ENCODE measurements at regions not wholly inside any gene's neighbourhood (a gene's known extent, or its start where the extent isn't known, plus 50 kb on each side); places are given as distances from the start of the nearest gene placed in this dataset.

DNA sequence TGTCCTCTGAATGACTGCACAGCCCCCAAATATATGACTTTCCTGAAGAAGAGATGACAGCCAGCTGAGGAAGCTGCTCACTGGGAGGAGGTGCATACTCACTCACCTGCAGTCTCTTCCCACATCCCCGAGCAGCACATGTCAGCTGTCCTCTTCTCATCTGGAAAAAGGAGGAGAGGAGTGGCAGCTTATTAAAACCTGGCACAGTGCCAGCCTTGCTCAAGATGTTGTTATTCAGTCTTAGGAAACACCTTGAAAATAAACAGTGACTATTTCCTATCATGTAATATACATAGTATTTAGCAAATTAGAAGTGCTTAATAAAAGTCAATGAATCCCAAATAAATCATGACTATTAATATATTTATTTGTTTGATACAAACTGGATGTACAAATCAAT is 232.9 kb downstream of the EPM2A start:
- 46% methylated on average over 1 of the region's 1 CpG for WGBS
- Histone ChIP-seq H3K9ac (ENCODE audit: low read depth in 1 of 2, low read length in 2 of 2) (no peak overlapping the region), H3K36me3 (ENCODE audit: control insufficient read depth in 4 of 4, insufficient read depth in 3 of 4, low read depth in 1 of 4, low read length in 3 of 4) (no peaks in the 10 kb centered on the region), H3K4me1 (ENCODE audit: control insufficient read depth in 4 of 4, insufficient read depth in 4 of 4, low read length in 3 of 4) (no peaks in the 10 kb centered on the region), H3K27me3 (ENCODE audit: control insufficient read depth in 4 of 4, insufficient read depth in 4 of 4, low read length in 3 of 4) (peaks cover 0 to 2% (median 0%) of the 10 kb centered on the region in 4 donors), H3K27ac (ENCODE audit: low read depth in 1 of 2, low read length in 2 of 2) (no peak overlapping the region), H3K9me3 (ENCODE audit: control insufficient read depth in 4 of 4, low read length in 3 of 4) (peaks cover 0 to 1% (median 0%) of the 10 kb centered on the region in 4 donors), H3K4me3 (ENCODE audit: low read depth in 1 of 3, low read length in 3 of 3) (no peak overlapping the region)
- TF ChIP-seq RXRA (IDR thresholded peaks at IDR 0.05) (no peak), TAF1 (conservative IDR thresholded peaks at IDR 0.05) (no peak), GABPA (IDR thresholded peaks at IDR 0.05 in 1 of 2, conservative IDR thresholded peaks at IDR 0.05 in 1 of 2) (no peak), EGR1 (IDR thresholded peaks at IDR 0.05; ENCODE audit: low read depth in 2 of 2) (no peak), YY1 (IDR thresholded peaks at IDR 0.05) (no peak), FOXA2 (IDR thresholded peaks at IDR 0.05) (no peak), RAD21 (IDR thresholded peaks at IDR 0.05) (no peak), HNF4G (IDR thresholded peaks at IDR 0.05) (no peak)
- TF ChIP-seq, protein P1, sequence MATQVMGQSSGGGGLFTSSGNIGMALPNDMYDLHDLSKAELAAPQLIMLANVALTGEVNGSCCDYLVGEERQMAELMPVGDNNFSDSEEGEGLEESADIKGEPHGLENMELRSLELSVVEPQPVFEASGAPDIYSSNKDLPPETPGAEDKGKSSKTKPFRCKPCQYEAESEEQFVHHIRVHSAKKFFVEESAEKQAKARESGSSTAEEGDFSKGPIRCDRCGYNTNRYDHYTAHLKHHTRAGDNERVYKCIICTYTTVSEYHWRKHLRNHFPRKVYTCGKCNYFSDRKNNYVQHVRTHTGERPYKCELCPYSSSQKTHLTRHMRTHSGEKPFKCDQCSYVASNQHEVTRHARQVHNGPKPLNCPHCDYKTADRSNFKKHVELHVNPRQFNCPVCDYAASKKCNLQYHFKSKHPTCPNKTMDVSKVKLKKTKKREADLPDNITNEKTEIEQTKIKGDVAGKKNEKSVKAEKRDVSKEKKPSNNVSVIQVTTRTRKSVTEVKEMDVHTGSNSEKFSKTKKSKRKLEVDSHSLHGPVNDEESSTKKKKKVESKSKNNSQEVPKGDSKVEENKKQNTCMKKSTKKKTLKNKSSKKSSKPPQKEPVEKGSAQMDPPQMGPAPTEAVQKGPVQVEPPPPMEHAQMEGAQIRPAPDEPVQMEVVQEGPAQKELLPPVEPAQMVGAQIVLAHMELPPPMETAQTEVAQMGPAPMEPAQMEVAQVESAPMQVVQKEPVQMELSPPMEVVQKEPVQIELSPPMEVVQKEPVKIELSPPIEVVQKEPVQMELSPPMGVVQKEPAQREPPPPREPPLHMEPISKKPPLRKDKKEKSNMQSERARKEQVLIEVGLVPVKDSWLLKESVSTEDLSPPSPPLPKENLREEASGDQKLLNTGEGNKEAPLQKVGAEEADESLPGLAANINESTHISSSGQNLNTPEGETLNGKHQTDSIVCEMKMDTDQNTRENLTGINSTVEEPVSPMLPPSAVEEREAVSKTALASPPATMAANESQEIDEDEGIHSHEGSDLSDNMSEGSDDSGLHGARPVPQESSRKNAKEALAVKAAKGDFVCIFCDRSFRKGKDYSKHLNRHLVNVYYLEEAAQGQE (IDR thresholded peaks at IDR 0.05) = no peak
- TF ChIP-seq, protein P2, sequence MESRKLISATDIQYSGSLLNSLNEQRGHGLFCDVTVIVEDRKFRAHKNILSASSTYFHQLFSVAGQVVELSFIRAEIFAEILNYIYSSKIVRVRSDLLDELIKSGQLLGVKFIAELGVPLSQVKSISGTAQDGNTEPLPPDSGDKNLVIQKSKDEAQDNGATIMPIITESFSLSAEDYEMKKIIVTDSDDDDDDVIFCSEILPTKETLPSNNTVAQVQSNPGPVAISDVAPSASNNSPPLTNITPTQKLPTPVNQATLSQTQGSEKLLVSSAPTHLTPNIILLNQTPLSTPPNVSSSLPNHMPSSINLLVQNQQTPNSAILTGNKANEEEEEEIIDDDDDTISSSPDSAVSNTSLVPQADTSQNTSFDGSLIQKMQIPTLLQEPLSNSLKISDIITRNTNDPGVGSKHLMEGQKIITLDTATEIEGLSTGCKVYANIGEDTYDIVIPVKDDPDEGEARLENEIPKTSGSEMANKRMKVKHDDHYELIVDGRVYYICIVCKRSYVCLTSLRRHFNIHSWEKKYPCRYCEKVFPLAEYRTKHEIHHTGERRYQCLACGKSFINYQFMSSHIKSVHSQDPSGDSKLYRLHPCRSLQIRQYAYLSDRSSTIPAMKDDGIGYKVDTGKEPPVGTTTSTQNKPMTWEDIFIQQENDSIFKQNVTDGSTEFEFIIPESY (IDR thresholded peaks at IDR 0.05) = no peak
- TF ChIP-seq, protein P3, sequence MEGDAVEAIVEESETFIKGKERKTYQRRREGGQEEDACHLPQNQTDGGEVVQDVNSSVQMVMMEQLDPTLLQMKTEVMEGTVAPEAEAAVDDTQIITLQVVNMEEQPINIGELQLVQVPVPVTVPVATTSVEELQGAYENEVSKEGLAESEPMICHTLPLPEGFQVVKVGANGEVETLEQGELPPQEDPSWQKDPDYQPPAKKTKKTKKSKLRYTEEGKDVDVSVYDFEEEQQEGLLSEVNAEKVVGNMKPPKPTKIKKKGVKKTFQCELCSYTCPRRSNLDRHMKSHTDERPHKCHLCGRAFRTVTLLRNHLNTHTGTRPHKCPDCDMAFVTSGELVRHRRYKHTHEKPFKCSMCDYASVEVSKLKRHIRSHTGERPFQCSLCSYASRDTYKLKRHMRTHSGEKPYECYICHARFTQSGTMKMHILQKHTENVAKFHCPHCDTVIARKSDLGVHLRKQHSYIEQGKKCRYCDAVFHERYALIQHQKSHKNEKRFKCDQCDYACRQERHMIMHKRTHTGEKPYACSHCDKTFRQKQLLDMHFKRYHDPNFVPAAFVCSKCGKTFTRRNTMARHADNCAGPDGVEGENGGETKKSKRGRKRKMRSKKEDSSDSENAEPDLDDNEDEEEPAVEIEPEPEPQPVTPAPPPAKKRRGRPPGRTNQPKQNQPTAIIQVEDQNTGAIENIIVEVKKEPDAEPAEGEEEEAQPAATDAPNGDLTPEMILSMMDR (IDR thresholded peaks at IDR 0.05; ENCODE audit: low read depth, low read length, missing input control) = no peak
- TF ChIP-seq, protein P4, sequence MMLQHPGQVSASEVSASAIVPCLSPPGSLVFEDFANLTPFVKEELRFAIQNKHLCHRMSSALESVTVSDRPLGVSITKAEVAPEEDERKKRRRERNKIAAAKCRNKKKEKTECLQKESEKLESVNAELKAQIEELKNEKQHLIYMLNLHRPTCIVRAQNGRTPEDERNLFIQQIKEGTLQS (IDR thresholded peaks at IDR 0.05) = no peak
- no peak for DNase-seq (ENCODE audit: low spot score)

DNA sequence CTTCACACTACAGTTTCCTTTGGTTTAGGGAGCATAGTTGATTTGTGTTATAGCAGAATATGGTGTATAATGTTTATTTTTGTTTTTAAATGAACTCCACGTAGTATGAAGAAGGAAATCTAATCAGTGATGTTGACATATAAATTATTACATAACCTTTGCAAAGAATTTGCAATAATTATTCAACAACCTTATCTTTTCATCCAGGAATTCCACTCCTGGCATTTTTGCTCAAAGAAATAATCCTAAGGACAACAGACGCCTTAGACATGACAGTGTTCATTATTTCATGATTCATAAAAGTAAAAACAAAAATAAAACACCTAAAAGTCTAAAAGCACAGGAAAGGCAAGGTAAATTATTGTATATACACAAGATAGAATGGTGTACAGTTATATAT is 229.2 kb downstream of the EPM2A start:
- WGBS = 41% methylated on average over 2 of the region's 2 CpGs
- TF ChIP-seq FOXA2 (IDR thresholded peaks at IDR 0.05) = no peak
- TF ChIP-seq, protein P5, sequence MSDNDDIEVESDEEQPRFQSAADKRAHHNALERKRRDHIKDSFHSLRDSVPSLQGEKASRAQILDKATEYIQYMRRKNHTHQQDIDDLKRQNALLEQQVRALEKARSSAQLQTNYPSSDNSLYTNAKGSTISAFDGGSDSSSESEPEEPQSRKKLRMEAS (IDR thresholded peaks at IDR 0.05) = no peak
- TF ChIP-seq, protein P4 (IDR thresholded peaks at IDR 0.05) = no peak
- TF ChIP-seq GABPA (IDR thresholded peaks at IDR 0.05 in 1 of 2, conservative IDR thresholded peaks at IDR 0.05 in 1 of 2) = no peak
- TF ChIP-seq FOXA1 (IDR thresholded peaks at IDR 0.05) = no peak
- Histone ChIP-seq H3K9me3 (ENCODE audit: control insufficient read depth in 4 of 4, low read length in 3 of 4) (peaks cover 0 to 7% (median 4%) of the 10 kb centered on the region in 4 donors), H3K9ac (ENCODE audit: low read depth in 1 of 2, low read length in 2 of 2) (no peak overlapping the region), H3K4me3 (ENCODE audit: low read depth in 1 of 3, low read length in 3 of 3) (no peak overlapping the region), H3K36me3 (ENCODE audit: control insufficient read depth in 4 of 4, insufficient read depth in 3 of 4, low read depth in 1 of 4, low read length in 3 of 4) (no peaks in the 10 kb centered on the region), H3K27me3 (ENCODE audit: control insufficient read depth in 4 of 4, insufficient read depth in 4 of 4, low read length in 3 of 4) (no peaks in the 10 kb centered on the region), H3K4me1 (ENCODE audit: control insufficient read depth in 4 of 4, insufficient read depth in 4 of 4, low read length in 3 of 4) (no peaks in the 10 kb centered on the region), H3K27ac (ENCODE audit: low read depth in 1 of 2, low read length in 2 of 2) (no peak overlapping the region)
- DNase-seq (ENCODE audit: low spot score) = no peak

Data from liver (tissue), 8 donors.